Activated naive CD4-positive, alpha-beta T cell (primary cell): ENCODE measurements at regions not wholly inside any gene's neighbourhood (a gene's known extent, or its start where the extent isn't known, plus 50 kb on each side); places are given as distances from the start of the nearest gene placed in this dataset.
"Not testable (repeated sequence)": the region's sequence is repeated elsewhere in the genome, so short reads cannot be mapped to it uniquely, and the experiment has no call there.

ENCODE experiments used
- DNase-seq, 4 experiments: peaks; one replicate each; lab custom pipeline; 2025; lab: John Stamatoyannopoulos, UW

DNA sequence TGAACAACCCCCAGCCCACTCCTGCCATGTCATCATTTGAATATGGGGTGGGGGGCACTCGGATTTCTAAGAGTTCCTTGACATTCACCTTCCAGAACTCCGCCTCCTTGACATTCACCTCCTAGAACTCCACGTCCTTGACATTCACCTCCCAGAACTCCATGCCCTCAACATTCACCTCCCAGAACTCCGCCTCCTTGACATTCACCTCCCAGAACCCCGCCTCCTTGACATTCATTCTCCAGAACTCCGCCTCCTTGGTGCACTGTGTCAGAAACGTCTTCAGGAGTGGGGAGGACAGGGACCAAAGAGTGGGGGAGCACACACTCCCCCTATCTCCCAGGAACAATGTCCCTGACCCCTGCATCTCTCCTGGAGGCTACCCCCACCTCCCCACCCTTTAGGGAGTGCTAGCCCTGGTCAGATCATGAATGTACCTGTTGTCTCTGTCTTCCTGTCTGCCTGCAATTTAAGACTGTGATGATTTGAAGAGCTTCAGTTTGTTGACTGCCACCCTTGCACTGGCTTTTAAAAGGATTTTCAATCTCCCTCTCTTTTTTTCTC, 110.1 kb downstream of the NPTX2 start:
- DNase-seq, result no peak

- DNase-seq, result no peak
Measured at GRCh38 chr7:98728555-98728954, 111.5 kb downstream of the NPTX2 start.

- no peak for DNase-seq
Measured at GRCh38 chr7:98729121-98729520, 112.0 kb downstream of the NPTX2 start.

DNA sequence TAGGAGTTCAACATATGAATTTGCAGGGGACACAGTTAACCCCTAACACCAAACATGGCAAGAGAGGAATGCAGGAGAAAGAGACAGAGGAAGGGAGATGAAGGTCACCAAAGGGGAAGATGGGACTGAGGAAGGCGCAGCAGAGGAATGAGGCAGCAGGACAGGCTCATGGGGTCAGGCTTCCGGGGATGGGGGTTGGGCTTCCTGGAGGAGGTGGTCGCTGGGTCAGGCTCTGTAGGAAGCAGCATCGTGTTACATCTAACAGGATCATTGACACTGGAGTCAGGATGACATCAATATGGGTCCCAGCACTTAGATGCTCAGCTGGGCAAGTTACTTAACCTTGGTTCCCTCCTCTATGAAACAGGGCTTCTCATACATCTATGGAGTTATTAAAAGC, 113.2 kb downstream of the NPTX2 start:
- DNase-seq, result no peak

DNA sequence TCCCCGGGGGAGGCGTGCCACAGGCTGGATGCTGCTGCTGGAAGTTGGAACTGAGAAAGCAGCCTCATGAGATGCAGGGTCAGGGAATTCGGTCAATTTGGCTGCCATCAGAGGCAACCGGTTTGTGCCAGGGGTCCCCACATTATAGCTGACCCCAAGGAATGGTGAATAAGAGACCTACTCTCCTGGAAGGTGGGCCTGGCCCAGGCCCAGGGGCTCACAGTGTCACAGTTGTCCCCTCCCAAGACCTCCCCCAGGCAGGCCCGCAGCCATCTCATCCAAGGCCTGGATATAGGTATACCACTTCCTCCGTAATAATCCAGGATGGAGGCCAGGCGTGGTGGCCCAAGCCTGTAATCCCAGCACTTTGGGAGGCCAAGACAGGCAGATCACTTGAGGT, 114.6 kb downstream of the NPTX2 start:
- no peak for DNase-seq

GRCh38 chr7:98733036-98733435, 116.0 kb downstream of the NPTX2 start:
- no peak for DNase-seq

DNA sequence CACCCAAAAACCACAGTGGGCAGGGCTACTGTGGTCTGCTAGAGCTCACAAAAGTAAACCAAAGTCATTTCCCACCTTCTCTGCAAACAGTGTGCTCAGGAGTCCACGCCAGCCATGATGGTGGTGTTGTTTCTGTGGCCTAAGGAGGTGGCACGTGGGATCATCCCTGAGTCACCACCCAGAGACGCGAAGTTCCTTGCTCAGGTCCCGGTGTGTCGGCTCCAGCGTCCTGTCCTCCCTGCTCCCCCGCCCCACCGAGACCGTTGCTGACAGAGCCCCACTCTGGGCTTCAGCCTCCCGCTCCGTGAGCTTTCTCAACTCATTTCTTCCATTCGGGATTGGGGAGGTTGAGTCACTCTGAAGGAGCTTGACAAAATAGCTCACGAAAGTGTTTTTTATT, 118.7 kb downstream of the NPTX2 start:
- DNase-seq, result no peak

DNA sequence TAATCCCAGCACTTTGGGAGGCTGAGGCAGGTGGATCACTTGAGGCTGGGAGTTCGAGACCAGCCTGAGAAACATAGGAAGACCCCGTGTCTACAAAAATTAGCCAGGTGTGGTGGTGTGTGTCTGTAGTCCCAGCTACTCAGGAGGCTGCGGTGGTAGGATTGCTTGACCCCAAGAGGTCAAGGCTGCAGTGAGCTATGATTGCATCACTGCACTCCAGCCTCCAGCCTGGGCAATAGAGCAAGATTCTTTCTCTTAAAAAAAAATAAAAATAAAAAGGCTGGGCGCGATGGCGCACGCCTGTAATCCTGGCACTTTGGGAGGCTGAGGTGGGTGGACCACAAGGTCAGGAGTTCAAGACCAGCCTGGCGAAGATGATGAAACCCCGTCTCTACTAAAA, 119.4 kb downstream of the NPTX2 start:
- not testable (repeated sequence) for DNase-seq

DNA sequence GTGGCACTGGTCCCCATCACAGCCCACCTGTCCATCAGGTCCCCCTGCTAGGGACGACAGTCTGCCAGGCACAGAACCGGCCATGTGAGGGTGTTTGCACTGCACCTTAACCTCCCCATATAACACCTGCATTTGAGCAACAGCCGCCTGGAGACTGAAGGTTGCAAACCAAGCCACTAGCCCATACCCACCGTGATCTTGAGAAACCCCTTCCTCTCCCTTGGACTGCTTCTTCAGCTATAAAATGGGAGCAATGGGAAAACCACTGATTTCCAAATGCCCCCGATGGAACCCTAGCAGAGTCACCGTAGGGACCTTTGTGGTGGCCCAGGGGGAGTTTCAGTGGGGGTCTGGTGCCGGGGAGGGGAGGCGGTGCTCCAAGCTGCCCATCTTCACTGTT, 120.1 kb downstream of the NPTX2 start:
- no peak for DNase-seq

DNA sequence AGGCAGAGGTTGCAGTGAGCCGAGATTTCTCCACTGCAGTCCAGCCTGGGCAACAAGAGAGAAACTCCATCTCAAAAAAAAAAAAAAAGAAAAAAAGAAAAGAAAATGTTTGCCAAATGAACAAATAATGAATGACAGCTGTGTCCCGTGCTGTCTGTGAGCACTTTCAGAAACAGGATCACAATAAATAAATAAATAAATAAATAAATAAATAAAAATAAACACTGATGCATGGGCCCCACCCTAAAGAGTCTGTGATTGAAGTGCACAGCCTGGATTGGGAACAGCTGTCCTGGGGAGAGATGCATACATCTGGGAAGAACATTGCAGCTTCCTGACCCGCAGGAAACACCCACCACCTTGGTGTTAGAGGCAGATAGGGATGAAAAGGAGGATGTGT, 123.6 kb downstream of the NPTX2 start:
- DNase-seq, result no peak

DNA sequence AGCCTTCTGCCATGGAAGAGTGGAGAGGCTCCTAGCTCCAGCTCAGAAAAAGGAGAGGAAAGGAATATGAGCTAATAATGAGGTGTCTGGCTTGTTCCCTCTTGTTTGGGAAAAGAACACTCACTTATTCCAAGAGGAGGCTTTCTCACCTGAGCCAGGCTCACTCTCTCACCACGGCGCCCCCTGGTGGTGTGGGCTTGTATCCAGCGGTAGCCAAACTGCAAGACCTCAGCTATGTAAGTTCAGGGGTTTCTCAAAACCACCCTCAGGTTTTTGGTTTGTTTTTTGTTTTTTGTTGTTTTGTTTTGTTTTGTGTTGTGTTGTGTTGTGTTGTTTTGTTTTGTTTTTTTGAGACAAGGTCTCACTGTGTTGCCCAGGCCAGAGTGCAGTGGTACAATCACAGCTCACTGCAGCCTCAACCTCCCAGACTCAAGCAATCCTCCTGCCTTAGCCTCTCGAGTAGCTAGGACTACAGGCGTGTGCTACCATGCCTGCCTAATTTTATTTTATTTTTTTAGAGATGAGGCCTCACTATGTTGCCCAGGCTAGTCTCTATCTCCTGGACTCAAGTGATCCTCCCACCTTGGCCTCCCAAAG, 124.0 kb downstream of the TMEM130 start:
- peak; percentile 40 to 66 (median 62) for DNase-seq

- DNase-seq, result no peak
Measured at GRCh38 chr7:98748090-98748489, 121.7 kb downstream of the TMEM130 start.

- no peak for DNase-seq
Measured at GRCh38 chr7:98753176-98753575, 116.6 kb downstream of the TMEM130 start.

GRCh38 chr7:98753989-98754479, 115.8 kb downstream of the TMEM130 start:
- DNase-seq, result no peak

DNA sequence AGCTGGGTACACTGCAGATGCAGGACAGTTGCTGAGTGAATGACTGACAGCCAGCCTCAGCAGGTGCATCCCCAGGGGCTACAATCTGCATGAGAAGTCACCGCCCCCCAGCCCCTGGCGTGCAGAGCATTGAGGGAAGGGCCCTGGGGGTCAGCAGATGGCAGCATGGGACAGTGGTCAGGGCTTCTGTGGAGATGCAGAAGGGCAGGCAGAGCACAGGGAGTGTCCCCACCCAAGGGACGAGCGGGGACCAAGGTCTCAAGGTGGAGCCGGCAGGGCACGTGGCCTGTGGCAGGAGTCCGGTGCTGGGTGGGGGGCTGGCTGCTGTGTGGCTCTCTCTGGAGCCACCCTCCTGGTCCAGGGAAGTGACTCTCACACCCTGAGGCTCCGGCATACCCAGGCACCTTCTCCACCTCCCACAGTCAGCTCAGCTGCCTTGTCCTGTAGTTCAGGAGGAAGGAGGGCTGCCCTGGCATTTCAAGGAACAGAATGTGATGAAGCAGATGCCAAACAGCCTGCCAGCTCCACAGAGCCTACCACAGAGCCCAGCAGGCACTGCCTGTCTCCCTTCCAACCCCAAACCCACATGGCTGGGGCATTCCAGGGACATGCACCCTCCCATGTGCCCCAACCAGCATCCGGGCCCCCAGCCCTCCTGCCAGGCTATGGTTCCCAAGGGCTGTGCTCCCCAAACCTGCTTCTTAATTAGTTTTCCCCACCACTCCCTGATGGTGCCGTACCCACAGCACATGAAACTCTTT, 114.5 kb downstream of the TMEM130 start:
- DNase-seq, result no peak

GRCh38 chr7:98758157-98758556, 111.7 kb downstream of the TMEM130 start:
- DNase-seq, result no peak

DNA sequence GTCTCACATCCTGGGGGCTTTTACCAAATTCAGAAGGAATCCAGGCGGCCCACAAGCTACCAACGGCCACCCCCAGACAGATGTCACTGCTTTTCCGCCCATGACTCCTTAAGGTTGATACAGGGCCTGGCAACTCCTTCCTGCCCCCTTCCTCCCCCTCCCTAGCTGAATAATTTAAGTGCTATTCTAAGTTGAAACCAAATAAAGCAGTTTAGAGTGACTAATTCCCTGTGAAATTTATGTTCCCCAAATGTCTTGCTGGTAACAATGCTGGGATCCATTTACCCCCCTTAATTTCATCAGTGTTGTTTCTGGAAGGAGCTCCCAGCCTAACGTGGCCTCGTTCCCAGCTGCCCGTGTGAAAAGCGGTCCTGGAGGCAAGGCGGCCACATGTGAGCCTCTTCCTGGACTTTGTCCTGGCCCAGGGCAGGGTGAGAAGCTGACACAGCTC, 109.6 kb downstream of the TMEM130 start:
- DNase-seq, result no peak

- DNase-seq, result no peak
Measured at GRCh38 chr7:98761225-98761624, 108.6 kb downstream of the TMEM130 start.

DNA sequence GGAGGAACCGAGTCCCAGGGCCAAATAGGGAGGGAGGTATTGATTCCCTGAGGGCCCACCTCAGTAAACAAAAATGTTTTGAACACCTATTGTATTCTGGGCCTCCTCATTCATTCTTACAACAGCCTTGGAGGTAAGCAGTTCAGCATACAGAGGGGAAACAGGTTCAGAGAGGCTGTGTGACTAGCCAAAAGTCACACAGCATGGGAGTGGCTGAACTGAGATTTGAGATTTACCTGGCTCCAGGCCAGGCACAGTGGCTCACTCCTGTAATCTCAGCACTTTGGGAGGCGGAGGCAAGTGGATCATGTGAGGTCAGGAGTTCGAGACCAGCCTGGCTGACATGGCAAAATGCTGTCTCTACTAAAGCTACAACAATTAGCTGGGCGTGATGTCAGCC, 107.2 kb downstream of the TMEM130 start:
- no peak for DNase-seq

DNA sequence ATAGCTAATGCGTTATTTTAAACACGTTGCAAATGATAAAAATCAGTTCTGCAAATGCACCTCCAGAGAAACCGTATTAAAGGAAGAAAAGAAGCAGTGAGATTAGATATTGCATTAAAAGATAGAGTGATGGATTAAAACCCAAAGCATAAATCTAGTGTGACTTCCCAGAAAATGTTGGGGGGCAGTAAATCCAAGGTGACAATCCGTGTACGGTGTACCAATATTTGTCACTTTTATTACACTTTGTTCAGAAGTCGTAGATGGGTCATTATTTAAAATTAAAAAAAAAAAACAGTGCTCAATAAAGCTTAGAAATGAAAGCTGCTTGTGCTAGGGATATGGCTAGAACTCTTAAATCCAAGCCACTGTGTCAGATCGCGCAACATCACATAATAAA, 106.4 kb downstream of the TMEM130 start:
- DNase-seq, result no peak

DNA sequence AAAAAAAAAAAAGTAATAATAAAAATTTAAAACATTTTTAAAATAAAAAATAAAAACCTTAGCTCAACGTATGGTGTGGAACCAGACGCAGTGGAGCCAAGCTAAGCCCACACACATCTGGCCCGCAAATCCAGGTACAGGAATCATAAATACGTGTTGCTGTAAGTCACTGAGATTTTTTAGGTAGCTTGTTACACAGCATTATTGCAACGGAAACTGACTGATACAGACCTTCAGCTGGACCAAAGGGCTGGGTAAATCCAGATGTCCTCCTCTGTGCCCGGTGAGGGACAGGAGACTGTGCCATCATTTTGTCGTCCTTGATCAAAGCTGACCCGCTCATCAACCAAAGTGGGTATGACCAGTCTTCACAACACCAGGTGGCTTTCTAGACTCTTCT, 104.9 kb downstream of the TMEM130 start:
- DNase-seq, result no peak

- not testable (repeated sequence) for DNase-seq
Measured at GRCh38 chr7:98770085-98770484, 99.7 kb downstream of the TMEM130 start.

- no peak for DNase-seq
Measured at GRCh38 chr7:98771519-98771918, 98.3 kb downstream of the TMEM130 start.
